Kidney (tissue), 13 donors: ENCODE measurements at regions not wholly inside any gene's neighbourhood (a gene's known extent, or its start where the extent isn't known, plus 50 kb on each side); places are given as distances from the start of the nearest gene placed in this dataset.

ENCODE experiments used
- DNase-seq, 5 donors: peaks; one replicate each; pipeline ENCODE4 v3.0.0-alpha.2; 2013 to 2020
- FAIRE-seq: peaks from 2 replicates; lab custom pipeline; 2012; peaks lifted over from hg19 to GRCh38; lab: Jason Lieb, UNC
- H3K27ac ChIP-seq, 2 donors: one replicate each; pipeline ENCODE4 v1.7.0; 2013; ENCODE audit warnings: low read depth in 2 of 2, low read length in 2 of 2, inconsistent platforms in 1 of 2
- H3K27me3 ChIP-seq: one replicate; pipeline ENCODE4 v1.7.1; 2013; ENCODE audit warnings: low read length, inconsistent platforms; ENCODE audit not compliant: control insufficient read depth, insufficient read depth
- H3K36me3 ChIP-seq, 3 donors: one replicate each; pipeline versions ENCODE4 v1.7.0 to v1.7.1; 2013; ENCODE audit warnings: low read length in 3 of 3, control low read depth in 1 of 3, inconsistent platforms in 1 of 3; ENCODE audit not compliant: insufficient read depth in 3 of 3, control insufficient read depth in 2 of 3
- H3K4me1 ChIP-seq, 3 donors: one replicate each; pipeline versions ENCODE4 v1.7.0 to v1.7.1; 2013; ENCODE audit warnings: low read length in 3 of 3, inconsistent platforms in 1 of 3, low read depth in 1 of 3; ENCODE audit not compliant: control insufficient read depth in 2 of 3, insufficient read depth in 2 of 3
- H3K4me3 ChIP-seq, 3 donors: one replicate each; pipeline versions ENCODE4 v1.7.0 to v1.8.1; 2013; ENCODE audit warnings: low read length in 3 of 3, control low read depth in 1 of 3, inconsistent platforms in 1 of 3
- H3K9ac ChIP-seq, 3 donors: one replicate each; pipeline versions ENCODE4 v1.7.0 to v1.7.1; 2013; ENCODE audit warnings: low read length in 3 of 3, control low read depth in 1 of 3, inconsistent platforms in 1 of 3
- H3K9me3 ChIP-seq, 3 donors: one replicate each; pipeline versions ENCODE4 v1.7.0 to v1.7.1; 2013; ENCODE audit warnings: low read length in 3 of 3, control low read depth in 1 of 3, inconsistent platforms in 1 of 3; ENCODE audit not compliant: control insufficient read depth in 2 of 3, insufficient read depth in 1 of 3
- intact Hi-C: fragments of 100-400 bp; cut with DNase I; formaldehyde crosslinking; loops from one replicate; pipeline ENCODE4 v1.11.1; 2022
- TF ChIP-seq, protein P1 (sequence below): IDR thresholded peaks from 3 replicates; pipeline ENCODE4 v1.5.1; 2012; ENCODE audit warnings: mild to moderate bottlenecking, moderate library complexity, borderline replicate concordance; ENCODE audit not compliant: insufficient read depth; ENCODE audit errors: extremely low read depth
- donor health status: control.
- donor health status: control.
- donor health status: control.
- donor health status: control.
- donor health status: control.
- donor health status: DM: yes; HTN: yes; CAD: no.
- donor health status: Normal renal cell carcinoma (clear cell type).

DNA sequence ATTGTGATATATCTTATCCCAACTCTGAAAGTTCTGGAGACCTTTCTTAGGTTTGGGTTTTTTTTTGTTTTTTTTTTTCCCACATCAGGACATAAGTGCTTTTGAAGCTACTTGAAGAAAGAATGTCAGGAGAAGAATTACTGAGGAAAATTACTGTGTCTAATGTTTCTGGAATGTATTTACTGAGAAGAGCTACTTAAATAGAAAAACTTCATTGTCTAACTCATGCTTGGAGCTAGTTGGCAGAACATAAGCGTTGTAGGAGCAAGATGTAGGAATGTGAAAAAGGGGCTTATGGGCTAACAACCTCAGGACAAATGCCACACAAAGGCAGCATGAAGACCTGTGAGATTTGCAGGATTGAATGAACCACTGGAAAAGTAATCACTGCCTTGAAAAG is 166.6 kb upstream of the GLRA2 start:
- H3K9me3 ChIP-seq, result no peaks in the 10 kb centered on the region
- intact Hi-C loops, result no loop called here
- no peak for DNase-seq
- H3K27me3 ChIP-seq, result peaks cover 4% of the 10 kb centered on the region
- H3K27ac ChIP-seq, result no peak overlapping the region
- H3K4me1 ChIP-seq, result no peaks in the 10 kb centered on the region
- no peaks in the 10 kb centered on the region for H3K36me3 ChIP-seq
- TF ChIP-seq, protein P1, sequence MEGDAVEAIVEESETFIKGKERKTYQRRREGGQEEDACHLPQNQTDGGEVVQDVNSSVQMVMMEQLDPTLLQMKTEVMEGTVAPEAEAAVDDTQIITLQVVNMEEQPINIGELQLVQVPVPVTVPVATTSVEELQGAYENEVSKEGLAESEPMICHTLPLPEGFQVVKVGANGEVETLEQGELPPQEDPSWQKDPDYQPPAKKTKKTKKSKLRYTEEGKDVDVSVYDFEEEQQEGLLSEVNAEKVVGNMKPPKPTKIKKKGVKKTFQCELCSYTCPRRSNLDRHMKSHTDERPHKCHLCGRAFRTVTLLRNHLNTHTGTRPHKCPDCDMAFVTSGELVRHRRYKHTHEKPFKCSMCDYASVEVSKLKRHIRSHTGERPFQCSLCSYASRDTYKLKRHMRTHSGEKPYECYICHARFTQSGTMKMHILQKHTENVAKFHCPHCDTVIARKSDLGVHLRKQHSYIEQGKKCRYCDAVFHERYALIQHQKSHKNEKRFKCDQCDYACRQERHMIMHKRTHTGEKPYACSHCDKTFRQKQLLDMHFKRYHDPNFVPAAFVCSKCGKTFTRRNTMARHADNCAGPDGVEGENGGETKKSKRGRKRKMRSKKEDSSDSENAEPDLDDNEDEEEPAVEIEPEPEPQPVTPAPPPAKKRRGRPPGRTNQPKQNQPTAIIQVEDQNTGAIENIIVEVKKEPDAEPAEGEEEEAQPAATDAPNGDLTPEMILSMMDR, result no peak
- H3K4me3 ChIP-seq, result no peak overlapping the region
- H3K9ac ChIP-seq, result no peak overlapping the region
- no peak for FAIRE-seq

DNA sequence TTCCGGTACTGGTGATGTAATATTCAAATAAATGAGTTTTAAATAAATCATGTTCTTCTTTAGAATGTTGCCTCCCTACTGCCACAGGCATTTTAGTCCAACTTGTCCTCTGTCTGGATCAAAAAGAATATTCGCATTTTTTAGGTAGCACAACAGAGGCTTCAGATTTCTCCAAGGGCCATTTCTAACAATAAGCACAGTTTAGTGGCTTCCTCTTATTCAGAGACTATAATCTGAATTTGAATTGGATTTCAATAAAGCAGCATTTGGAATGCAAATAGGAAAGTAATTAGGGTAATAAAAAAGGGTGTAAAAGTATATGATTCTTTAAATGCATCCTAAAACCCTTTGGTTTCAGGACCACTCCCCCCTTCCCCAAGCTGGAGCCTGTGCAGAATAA is 167.9 kb upstream of the GLRA2 start:
- Histone ChIP-seq H3K27ac (no peak overlapping the region), H3K4me3 (no peak overlapping the region), H3K9me3 (no peaks in the 10 kb centered on the region), H3K36me3 (no peaks in the 10 kb centered on the region), H3K9ac (no peak overlapping the region), H3K27me3 (peaks cover 4% of the 10 kb centered on the region), H3K4me1 (no peaks in the 10 kb centered on the region)
- DNase-seq, result no peak
- no peak for FAIRE-seq
- TF ChIP-seq, protein P1, result no peak
- intact Hi-C loops, result no loop called here

DNA sequence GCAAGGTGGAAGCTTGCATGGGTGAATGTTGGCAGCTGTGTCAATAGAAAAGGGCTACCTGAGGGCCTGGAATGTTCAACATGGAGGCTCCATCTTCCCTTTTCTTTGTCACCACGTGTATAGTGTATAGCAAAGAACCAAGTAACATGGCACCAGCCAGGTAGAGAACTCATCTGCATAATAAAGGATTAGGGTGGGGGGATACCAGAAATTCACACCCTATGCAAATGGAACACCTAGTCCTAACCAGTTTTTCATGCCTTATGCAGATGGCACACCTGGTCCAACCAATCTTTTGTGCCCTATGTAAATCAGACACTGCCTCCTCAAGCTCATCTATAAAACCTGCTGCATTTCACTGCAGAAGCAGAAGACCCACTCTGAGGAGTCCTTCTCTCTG is 169.6 kb upstream of the GLRA2 start:
- Histone ChIP-seq H3K27ac (no peak overlapping the region), H3K9ac (no peak overlapping the region), H3K9me3 (no peaks in the 10 kb centered on the region), H3K27me3 (peaks cover 2% of the 10 kb centered on the region), H3K4me1 (no peaks in the 10 kb centered on the region), H3K4me3 (no peak overlapping the region), H3K36me3 (no peaks in the 10 kb centered on the region)
- intact Hi-C loops, result no loop called here
- TF ChIP-seq, protein P1, result no peak
- DNase-seq, result no peak
- FAIRE-seq, result no peak

DNA sequence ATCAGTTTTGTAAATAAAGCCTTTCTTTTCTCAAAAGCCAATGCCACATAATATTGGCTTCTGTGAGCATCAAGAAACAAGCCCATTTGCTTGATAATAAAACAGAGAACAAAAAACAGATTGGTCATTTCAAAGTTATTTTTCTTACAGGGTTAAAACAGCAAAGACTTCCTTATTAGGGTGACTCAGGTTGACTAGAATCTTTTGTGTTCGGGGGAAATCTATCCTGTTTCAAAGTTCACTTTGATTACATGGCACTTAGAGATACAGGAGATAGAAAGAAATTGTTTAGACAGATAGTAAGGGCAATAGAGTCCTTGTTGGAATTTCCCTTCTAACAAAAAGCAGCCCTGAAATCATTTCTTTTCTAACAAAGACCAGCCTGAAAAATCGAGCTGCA is 170.0 kb upstream of the GLRA2 start:
- Histone ChIP-seq H3K9ac (no peak overlapping the region), H3K36me3 (no peaks in the 10 kb centered on the region), H3K27ac (no peak overlapping the region), H3K4me3 (no peak overlapping the region), H3K27me3 (peaks cover 2% of the 10 kb centered on the region), H3K9me3 (no peaks in the 10 kb centered on the region), H3K4me1 (no peaks in the 10 kb centered on the region)
- FAIRE-seq, result no peak
- TF ChIP-seq, protein P1, result no peak
- no peak for DNase-seq
- intact Hi-C loops, result no loop called here
